ENCODE measurements at regions not wholly inside any gene's neighbourhood (a gene's known extent, or its start where the extent isn't known, plus 50 kb on each side); places are given as distances from the start of the nearest gene placed in this dataset.
A peak's percentile ranks its signal among the peaks of the same experiment; 100 is the strongest.
"Not testable (repeated sequence)": the region's sequence is repeated elsewhere in the genome, so short reads cannot be mapped to it uniquely, and the experiment has no call there.

DNA sequence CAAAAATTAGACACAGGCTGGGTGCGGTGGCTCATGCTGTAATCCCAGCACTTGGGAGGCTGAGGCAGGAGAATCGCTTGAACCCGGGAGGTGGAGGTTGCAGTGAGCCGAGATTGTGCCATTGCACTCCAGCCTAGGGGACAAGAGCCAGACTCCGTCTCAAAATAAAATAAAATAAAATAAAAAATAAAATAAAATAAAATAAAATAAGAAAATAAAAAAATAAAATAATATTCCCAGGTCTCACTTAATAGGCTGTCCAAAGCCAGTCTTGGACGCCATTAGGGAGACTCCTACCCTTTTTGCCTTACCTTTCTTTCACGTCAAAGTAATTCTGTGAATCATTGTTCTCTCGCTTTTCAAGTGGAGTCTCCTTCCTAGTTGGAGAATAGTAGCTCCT, 172.3 kb downstream of the OR2B2 start:
- H3K4me3 Mint-ChIP-seq; POLR2A ChIA-PET; H3K9me3 Mint-ChIP-seq; DNase-seq; H3K27ac Mint-ChIP-seq; H3K36me3 Mint-ChIP-seq (ENCODE audit: low read depth): not testable (repeated sequence)
- CTCF ChIA-PET: interaction anchor here (0.8 to 4.1 kb wide), 2 partner anchors 13 to 54 kb away, joined by 3 to 19 read pairs; no protein-coding TSS in a partner anchor
- H3K4me1 Mint-ChIP-seq: peaks cover 22% of the 10 kb centered on the region
- H3K27me3 Mint-ChIP-seq: peaks cover 23% of the 10 kb centered on the region

DNA sequence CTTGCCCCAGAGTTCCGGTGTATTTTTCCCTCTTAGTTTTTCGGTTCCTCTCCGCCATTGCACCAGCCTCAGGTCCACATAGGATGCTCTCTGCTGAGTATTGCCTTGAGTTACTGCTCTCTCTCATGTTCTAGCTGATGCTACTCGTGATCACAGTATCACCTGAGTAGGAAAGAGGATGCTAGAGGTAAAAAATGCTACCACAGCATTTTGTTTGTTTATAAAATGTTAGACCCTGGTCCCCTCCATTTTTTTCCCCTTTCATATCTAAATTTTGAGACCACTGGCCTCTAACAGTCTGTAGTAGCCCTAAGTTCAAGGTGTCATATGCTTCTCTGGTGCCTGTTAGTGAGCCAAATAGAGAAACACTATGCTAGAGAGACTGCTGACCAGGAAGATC, 175.5 kb downstream of the OR2B2 start:
- CTCF ChIA-PET: interaction anchor here (1.0 to 1.6 kb wide), 2 partner anchors 16 to 35 kb away, joined by 3 to 5 read pairs; no protein-coding TSS in a partner anchor
- POLR2A ChIA-PET: interaction anchor here (0.6 kb wide), 1 partner anchor 237 kb away, joined by 3 read pairs; no protein-coding TSS in a partner anchor

DNA sequence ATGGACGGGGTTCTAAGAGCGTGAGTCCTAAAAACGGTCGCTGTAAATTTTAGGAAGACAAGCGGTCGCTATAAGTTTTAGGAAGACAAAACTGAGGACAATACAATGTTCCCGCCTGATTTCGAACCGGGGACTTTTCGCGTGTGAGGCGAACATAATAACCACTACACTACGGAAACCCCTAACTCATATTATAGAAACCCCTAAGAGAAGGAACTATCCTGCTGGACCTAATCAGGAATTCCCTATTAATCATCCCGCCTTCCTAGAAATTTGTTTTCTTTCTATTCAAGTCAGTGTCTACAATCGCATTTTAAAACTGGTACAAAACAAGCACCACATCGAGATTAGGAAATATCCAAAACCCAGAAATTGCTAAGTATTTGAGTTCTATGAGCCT, 183.8 kb downstream of the OR2B2 start:
- ChIA-PET CTCF (no interaction called here), POLR2A (no interaction called here)
- peaks cover 45% of the 10 kb centered on the region for H3K27me3 Mint-ChIP-seq
- H3K27ac Mint-ChIP-seq: no peak overlapping the region
- no peaks in the 10 kb centered on the region for H3K36me3 Mint-ChIP-seq (ENCODE audit: low read depth)
- H3K4me3 Mint-ChIP-seq: no peak overlapping the region
- H3K9me3 Mint-ChIP-seq: no peaks in the 10 kb centered on the region
- H3K4me1 Mint-ChIP-seq: no peaks in the 10 kb centered on the region
- DNase-seq: no peak

More for the DNA sequence above, 175.5 kb downstream of the OR2B2 start:
- DNase-seq: no peak
- no peaks in the 10 kb centered on the region for H3K9me3 Mint-ChIP-seq
- no peak overlapping the region for H3K4me3 Mint-ChIP-seq
- peaks cover 15% of the 10 kb centered on the region for H3K4me1 Mint-ChIP-seq
- H3K27me3 Mint-ChIP-seq: peaks cover 2% of the 10 kb centered on the region
- no peak overlapping the region for H3K27ac Mint-ChIP-seq
- no peaks in the 10 kb centered on the region for H3K36me3 Mint-ChIP-seq (ENCODE audit: low read depth)

DNA sequence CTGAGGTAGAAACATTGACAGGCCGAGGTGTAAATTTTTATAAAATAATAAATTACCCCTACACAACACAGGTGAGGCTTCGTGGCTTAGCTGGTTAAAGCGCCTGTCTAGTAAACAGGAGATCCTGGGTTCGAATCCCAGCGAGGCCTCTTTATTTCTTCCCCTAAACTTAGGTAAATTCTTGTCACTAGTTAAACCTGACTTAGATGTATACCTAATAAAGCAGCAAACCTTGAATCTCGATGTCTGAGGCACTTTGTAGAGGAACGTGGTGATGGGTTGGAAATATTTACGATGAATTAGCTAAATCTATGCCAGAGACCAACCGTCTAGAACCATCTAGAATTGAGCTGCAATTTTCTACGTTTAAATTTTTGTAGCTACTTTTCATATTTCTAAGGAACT, 185.6 kb downstream of the OR2B2 start:
- H3K27me3 Mint-ChIP-seq: peaks cover 55% of the 10 kb centered on the region
- no peaks in the 10 kb centered on the region for H3K36me3 Mint-ChIP-seq (ENCODE audit: low read depth)
- ChIA-PET CTCF (interaction anchor here (0.7 to 1.2 kb wide), 2 partner anchors 22 to 46 kb away, joined by 3 read pairs; no protein-coding TSS in a partner anchor), POLR2A (no interaction called here)
- H3K4me3 Mint-ChIP-seq: no peak overlapping the region
- H3K4me1 Mint-ChIP-seq: peaks cover 2% of the 10 kb centered on the region
- H3K27ac Mint-ChIP-seq: no peak overlapping the region
- DNase-seq: no peak
- H3K9me3 Mint-ChIP-seq: no peaks in the 10 kb centered on the region

DNA sequence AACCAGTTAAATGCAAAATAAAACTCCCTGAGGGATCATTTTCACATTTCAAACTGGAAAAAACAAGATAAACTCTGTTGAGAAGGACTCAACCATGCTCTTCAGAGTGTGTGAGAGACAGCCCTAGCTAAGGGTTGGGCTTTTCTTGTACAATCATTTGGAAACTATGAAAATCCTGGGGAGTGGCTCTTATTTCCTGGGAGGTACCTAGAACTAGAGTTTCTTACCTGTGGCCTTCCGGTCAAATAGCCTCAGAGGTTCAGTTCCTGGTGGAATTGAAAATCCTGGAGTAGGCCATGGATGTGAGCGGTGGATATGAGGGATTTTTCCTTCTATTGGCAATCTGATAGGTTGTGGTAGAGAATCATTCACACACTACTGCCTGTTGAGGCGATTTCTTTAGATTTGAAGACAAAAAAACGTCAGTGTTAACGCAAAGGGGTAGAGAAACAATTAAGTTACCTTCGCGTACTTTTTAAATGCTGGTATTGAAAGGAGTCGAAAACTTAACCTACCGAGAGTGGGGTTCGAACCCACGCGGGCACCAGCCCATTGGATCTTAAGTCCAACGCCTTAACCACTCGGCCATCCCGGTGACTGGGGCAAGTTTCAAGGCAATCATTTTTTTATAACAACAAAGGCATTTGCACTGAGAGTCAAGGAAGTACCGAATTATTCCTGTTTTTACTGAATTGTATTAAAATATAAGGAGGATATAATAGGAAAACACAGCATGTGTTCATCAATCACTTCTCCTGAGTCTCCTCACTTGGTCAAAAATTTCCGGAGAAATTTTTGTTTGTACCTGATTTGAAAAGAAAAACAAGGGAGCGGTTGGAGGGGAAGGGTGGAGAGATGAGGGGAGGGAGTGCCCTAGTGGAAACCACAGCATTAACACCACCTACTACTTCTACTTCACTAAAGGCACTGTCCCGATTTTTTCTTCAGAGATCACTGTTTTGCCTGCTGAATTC, 191.3 kb downstream of the OR2B2 start:
- CTCF ChIA-PET: interaction anchor here (1.0 to 1.3 kb wide), 2 partner anchors 13 to 52 kb away, joined by 3 read pairs; no protein-coding TSS in a partner anchor
- Mint-ChIP-seq H3K4me1 (peaks cover 24% of the 10 kb centered on the region), H3K36me3 (ENCODE audit: low read depth) (no peaks in the 10 kb centered on the region), H3K27ac (no peak overlapping the region), H3K4me3 (no peak overlapping the region), H3K27me3 (peaks cover 35% of the 10 kb centered on the region), H3K9me3 (no peaks in the 10 kb centered on the region)
- POLR2A ChIA-PET: no interaction called here
- DNase-seq: no peak

DNA sequence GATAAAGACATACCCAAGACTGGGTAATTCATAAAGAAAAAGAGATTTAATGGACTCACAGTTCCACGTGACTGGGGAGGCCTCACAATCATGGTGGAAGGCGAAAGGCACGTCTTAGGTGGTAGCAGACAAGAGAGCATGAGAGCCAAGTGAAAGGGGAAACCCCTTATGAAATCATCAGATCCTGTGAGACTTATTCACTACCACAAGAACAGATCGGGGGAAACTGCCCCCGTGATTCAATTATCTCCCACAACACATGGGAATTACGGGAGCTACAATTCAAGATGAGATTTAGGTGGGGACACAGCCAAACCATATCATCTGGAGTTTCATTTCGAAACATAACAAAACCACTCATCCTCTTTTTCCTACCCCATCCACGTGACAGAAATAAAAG, 193.2 kb downstream of the OR2B2 start:
- CTCF ChIA-PET; POLR2A ChIA-PET; H3K9me3 Mint-ChIP-seq; DNase-seq; H3K27ac Mint-ChIP-seq; H3K4me3 Mint-ChIP-seq; H3K36me3 Mint-ChIP-seq (ENCODE audit: low read depth): not testable (repeated sequence)
- peaks cover 26% of the 10 kb centered on the region for H3K27me3 Mint-ChIP-seq
- peaks cover 24% of the 10 kb centered on the region for H3K4me1 Mint-ChIP-seq

DNA sequence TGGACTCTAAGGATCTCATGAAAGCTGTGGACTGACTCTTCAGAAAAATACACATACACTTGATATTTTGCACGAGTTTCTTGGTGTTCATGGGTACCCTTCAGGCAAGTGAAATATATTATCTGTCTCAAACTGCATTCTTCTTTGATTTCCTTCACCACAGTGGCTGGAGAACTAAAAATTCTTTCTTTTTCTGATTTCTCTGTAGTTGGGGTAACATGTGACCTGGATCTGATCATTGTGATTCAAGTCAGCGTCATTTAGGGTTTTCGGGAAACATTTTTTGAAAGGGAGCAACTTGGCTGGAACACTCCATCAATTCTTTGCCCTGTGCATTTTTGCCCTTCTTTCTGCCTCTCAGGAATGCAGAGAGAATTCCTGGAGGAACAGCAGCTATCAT, 205.8 kb downstream of the OR2B2 start:
- H3K9me3 Mint-ChIP-seq: no peaks in the 10 kb centered on the region
- DNase-seq: no peak
- ChIA-PET POLR2A (no interaction called here), CTCF (interaction anchor here (0.8 kb wide), 1 partner anchor 9 kb away, joined by 3 read pairs; no protein-coding TSS in a partner anchor)
- no peak overlapping the region for H3K27ac Mint-ChIP-seq
- no peaks in the 10 kb centered on the region for H3K27me3 Mint-ChIP-seq
- H3K36me3 Mint-ChIP-seq (ENCODE audit: low read depth): peaks cover 9% of the 10 kb centered on the region
- peaks cover 1% of the 10 kb centered on the region for H3K4me1 Mint-ChIP-seq
- no peak overlapping the region for H3K4me3 Mint-ChIP-seq

DNA sequence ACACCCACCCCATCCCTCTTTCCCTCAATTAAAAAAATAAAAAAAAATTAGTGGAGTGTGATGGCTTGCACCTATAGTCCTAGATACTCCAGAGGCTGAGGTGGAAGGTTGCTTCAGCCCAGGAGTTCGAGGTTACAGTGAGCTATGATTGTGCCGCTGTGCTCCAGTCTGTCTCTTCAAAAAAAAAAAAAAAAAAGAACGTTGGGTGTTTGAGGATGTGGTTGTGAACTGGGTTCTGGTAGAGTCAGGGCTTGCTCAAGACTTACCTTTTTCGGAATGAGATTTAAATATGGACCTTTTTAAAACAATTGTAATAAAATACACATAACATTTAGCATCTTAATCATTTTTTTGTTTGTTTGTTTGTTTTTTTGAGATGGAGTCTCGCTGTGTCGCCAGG, 211.9 kb downstream of the OR2B2 start:
- no peak overlapping the region for H3K4me3 Mint-ChIP-seq

DNA sequence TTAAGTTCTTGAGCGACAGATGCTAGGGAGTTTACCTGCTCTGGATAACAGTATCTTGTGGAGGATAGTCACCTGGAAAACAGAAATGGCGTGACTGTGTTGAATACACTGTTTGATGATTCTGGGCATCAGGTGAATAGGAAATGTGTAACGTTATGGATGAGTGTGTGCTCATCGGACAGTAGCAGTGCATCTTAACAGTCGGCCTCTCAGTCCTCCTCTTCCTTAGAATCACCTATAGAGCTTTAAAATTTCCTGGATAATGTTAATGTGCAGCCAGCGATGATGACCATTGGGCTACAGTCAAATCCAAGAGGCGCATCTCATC, 217.7 kb downstream of the OR2B2 start:
- POLR2A ChIA-PET: no interaction called here
- peak overlapping the region; percentile 93 for H3K4me3 Mint-ChIP-seq
- peak overlapping the region; percentile 87 for H3K27ac Mint-ChIP-seq
- CTCF ChIA-PET: interaction anchor here (1.0 kb wide), 1 partner anchor 519 kb away, joined by 3 read pairs; no protein-coding TSS in a partner anchor
- DNase-seq: no peak
- H3K36me3 Mint-ChIP-seq (ENCODE audit: low read depth): peaks cover 14% of the 10 kb centered on the region
- H3K4me1 Mint-ChIP-seq: peaks cover 27% of the 10 kb centered on the region
- peaks cover 6% of the 10 kb centered on the region for H3K27me3 Mint-ChIP-seq
- H3K9me3 Mint-ChIP-seq: peaks cover 5% of the 10 kb centered on the region

More for the DNA sequence above, 211.9 kb downstream of the OR2B2 start:
- ChIA-PET POLR2A (interaction anchor here (0.6 kb wide), 1 partner anchor 31 kb away, joined by 4 read pairs; no protein-coding TSS in a partner anchor), CTCF (interaction anchor here (0.6 to 0.7 kb wide), 2 partner anchors 36 to 1430 kb away, joined by 3 read pairs; no protein-coding TSS in a partner anchor)
- no peak for DNase-seq
- H3K9me3 Mint-ChIP-seq: peaks cover 5% of the 10 kb centered on the region
- H3K36me3 Mint-ChIP-seq (ENCODE audit: low read depth): peaks cover 10% of the 10 kb centered on the region
- no peak overlapping the region for H3K27ac Mint-ChIP-seq
- H3K27me3 Mint-ChIP-seq: no peaks in the 10 kb centered on the region
- peaks cover 22% of the 10 kb centered on the region for H3K4me1 Mint-ChIP-seq

DNA sequence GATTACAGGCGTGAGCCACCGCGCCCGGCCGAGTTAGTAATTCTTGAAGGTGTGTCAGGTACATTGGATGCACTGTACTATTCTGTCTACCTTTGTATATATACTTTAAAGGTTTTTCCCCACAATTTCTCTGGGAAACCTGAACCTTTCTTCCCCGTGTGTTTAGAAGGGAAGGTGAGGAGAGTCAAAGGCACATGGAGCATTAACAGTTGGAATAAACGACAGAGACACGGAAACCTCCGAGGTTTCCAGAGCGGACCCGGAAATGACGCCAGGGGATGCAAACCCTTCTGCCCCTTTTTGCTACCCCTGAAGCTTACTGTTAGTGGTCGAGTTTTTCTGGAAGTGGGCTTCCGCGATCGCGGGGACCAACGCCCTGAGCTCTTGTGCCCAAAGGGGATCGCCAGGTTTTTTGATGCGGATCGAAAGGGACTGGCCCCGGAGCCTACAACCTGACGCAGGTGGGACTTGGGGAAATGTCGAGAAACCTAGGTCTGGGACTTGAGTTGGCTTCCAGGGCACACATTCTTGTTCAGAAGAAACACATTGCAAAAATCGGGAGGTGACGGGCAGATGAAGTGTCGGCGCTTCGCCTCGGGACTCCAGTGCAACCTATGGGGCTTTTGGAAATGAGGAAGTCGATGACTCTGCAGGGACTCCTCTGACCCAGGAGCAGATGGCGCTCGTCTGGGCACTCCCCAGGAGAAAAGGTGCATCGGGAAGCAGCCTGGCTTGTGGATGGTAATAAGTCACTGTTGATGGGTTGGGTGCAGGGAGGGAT, 218.2 kb downstream of the OR2B2 start:
- peaks cover 27% of the 10 kb centered on the region for H3K4me1 Mint-ChIP-seq
- CTCF ChIA-PET: interaction anchor here (0.6 to 1.0 kb wide), 2 partner anchors 517 to 518 kb away, joined by 3 read pairs; no protein-coding TSS in a partner anchor

DNA sequence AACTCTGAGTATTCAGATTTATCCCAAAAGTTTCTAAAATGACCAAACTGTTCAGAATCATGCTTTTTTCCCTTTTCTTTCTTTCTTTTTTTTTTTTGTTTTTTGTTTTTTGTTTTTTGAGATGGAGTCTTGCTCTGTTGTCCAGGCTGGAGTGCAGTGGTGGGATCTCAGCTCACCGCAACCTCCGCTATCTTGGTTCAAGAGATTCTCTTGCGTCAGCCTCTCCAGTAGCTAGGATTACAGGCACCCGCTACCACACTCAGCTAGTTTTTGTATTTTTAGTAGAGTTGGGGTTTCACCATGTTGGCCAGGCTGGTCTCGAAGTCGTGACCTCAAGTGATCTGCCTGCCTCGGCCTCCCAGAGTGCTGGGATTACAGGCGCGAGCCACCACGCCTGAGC, 219.2 kb upstream of the ZNF184 start:
- CTCF ChIA-PET: interaction anchor here (0.6 to 0.7 kb wide), 2 partner anchors 138 to 559 kb away, joined by 3 to 4 read pairs; no protein-coding TSS in a partner anchor
- H3K9me3 Mint-ChIP-seq, H3K27me3 Mint-ChIP-seq, POLR2A ChIA-PET, DNase-seq, H3K27ac Mint-ChIP-seq, H3K4me3 Mint-ChIP-seq: not testable (repeated sequence)
- H3K4me1 Mint-ChIP-seq: peaks cover 41% of the 10 kb centered on the region
- H3K36me3 Mint-ChIP-seq (ENCODE audit: low read depth): peaks cover 14% of the 10 kb centered on the region

More for the DNA sequence above, 218.2 kb downstream of the OR2B2 start:
- Mint-ChIP-seq H3K4me3 (peak overlapping the region; percentile 93), H3K9me3 (peaks cover 5% of the 10 kb centered on the region), H3K27me3 (peaks cover 6% of the 10 kb centered on the region), H3K27ac (peak overlapping the region; percentile 87), H3K36me3 (ENCODE audit: low read depth) (peaks cover 14% of the 10 kb centered on the region)
- POLR2A ChIA-PET: interaction anchor here (0.7 kb wide), 1 partner anchor 221 kb away, joined by 3 read pairs; no protein-coding TSS in a partner anchor
- peak; percentile 42 for DNase-seq

DNA sequence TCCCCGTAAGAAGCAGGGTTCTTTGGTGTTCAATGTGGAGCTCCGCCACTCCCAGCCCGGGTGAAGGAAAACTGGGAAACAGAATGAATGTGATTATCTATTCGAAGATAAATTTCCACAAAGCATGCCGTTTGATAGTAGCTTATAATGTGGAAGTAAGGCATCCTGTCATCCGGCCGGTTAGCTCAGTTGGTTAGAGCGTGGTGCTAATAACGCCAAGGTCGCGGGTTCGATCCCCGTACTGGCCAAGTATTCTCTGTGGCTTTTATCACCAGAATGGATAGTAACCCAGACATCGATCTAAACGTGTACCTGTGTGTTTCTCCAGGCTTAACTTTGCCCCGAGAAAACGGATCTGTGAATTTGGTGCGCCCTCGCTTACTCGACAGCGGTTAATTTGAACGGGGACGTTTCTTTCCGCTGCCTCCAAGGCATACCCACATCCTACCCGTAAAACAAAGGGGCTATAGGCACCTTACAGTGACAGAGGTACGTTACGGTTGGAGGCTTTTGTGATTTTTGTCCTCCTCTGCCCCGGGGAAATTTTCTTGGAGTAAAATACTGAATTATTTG, 215.2 kb upstream of the ZNF184 start:
- POLR2A ChIA-PET: no interaction called here
- Mint-ChIP-seq H3K27me3 (peaks cover 11% of the 10 kb centered on the region), H3K4me1 (peaks cover 19% of the 10 kb centered on the region), H3K9me3 (no peaks in the 10 kb centered on the region), H3K27ac (peak overlapping the region; percentile 84), H3K36me3 (ENCODE audit: low read depth) (no peaks in the 10 kb centered on the region), H3K4me3 (peak overlapping the region; percentile 78)
- CTCF ChIA-PET: interaction anchor here (0.6 to 1.7 kb wide), 8 partner anchors 10 to 522 kb away, joined by 3 to 11 read pairs (median 4); no protein-coding TSS in a partner anchor
- DNase-seq: peak; percentile 78
